ENCODE measurements at regions not wholly inside any gene's neighbourhood (a gene's known extent, or its start where the extent isn't known, plus 50 kb on each side); places are given as distances from the start of the nearest gene placed in this dataset.
A peak's percentile ranks its signal among the peaks of the same experiment; 100 is the strongest.
"Not testable (repeated sequence)": the region's sequence is repeated elsewhere in the genome, so short reads cannot be mapped to it uniquely, and the experiment has no call there.

DNA sequence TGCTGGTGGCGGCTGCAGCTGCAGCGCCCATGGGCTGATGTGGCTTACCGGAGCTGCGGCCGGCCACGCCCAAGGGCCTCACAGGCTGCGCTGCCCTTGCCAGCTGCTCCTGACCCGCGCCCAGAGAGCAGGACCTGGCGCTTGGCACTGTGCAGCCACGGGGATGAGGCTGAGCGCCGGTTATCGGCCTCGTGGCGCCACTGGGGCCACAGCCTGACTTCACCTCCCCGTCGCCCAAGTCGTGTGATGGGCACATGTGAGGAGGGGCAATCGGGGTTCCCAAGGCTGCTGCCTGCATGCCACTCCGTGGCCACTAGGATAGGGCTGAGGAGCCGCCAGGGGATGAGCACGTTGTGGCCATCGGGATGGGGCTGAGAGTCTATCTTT, 77.2 kb upstream of the PABPC3 start:
- H3K9me3 ChIP-seq (ENCODE audit: low read length): no peaks in the 10 kb centered on the region
- no peak for ATAC-seq
- no peak overlapping the region for H3K9ac ChIP-seq (ENCODE audit: low read length)
- no peaks in the 10 kb centered on the region for H4K20me1 ChIP-seq (ENCODE audit: low read length)
- no peaks in the 10 kb centered on the region for H3K4me1 ChIP-seq (ENCODE audit: insufficient read depth, low read length)
- no peak for TF ChIP-seq CTCF (conservative IDR thresholded peaks at IDR 0.05; ENCODE audit: low read depth, low read length)
- no peak for TF ChIP-seq EZH2 (IDR thresholded peaks at IDR 0.05; ENCODE audit: low read length, unreplicated experiment)
- no peak for TF ChIP-seq EZH2phosphoT487 (IDR thresholded peaks at IDR 0.05; ENCODE audit: borderline replicate concordance, low read length)
- peak overlapping the region; percentile 24; the same call in 1 of the 2 replicates for H3K4me3 ChIP-seq (ENCODE audit: low read length)
- H3K79me2 ChIP-seq (ENCODE audit: low read length): no peaks in the 10 kb centered on the region
- CTCF ChIA-PET: no interaction called here
- H3K4me2 ChIP-seq (ENCODE audit: low read length): peak overlapping the region; percentile 60
- no peak for DNase-seq
- POLR2A ChIA-PET (ENCODE audit: unreplicated experiment): no interaction called here
- H3K9me2 ChIP-seq (replicated peaks; ENCODE audit: low read length): no peaks in the 10 kb centered on the region
- no peaks in the 10 kb centered on the region for H3K36me3 ChIP-seq (ENCODE audit: low read depth, low read length)
- BruUV-seq (replicated peaks): no TSS peak
- no peak overlapping the region for H2AFZ ChIP-seq (ENCODE audit: low read length)
- H3K27ac ChIP-seq (ENCODE audit: low read length): no peak overlapping the region
- H3K27me3 ChIP-seq (ENCODE audit: low read length): peaks cover 24% of the 10 kb centered on the region
- intact Hi-C loops (cut with micrococcal nuclease): no loop called here
- H3F3A ChIP-seq (ENCODE audit: low read length, unreplicated experiment): no peaks in the 10 kb centered on the region

- H3K36me3 ChIP-seq (ENCODE audit: low read depth, low read length); H3K27ac ChIP-seq (ENCODE audit: low read length); H3K9ac ChIP-seq (ENCODE audit: low read length); H3K4me3 ChIP-seq (ENCODE audit: low read length); ATAC-seq; H3K9me2 ChIP-seq (replicated peaks; ENCODE audit: low read length); H3K4me1 ChIP-seq (ENCODE audit: insufficient read depth, low read length); intact Hi-C loops (cut with micrococcal nuclease); H3K79me2 ChIP-seq (ENCODE audit: low read length); H3F3A ChIP-seq (ENCODE audit: low read length, unreplicated experiment); BruUV-seq (replicated peaks); H4K20me1 ChIP-seq (ENCODE audit: low read length); H2AFZ ChIP-seq (ENCODE audit: low read length); DNase-seq; CTCF ChIA-PET; POLR2A ChIA-PET (ENCODE audit: unreplicated experiment); H3K9me3 ChIP-seq (ENCODE audit: low read length); H3K4me2 ChIP-seq (ENCODE audit: low read length): not testable (repeated sequence)
- H3K27me3 ChIP-seq (ENCODE audit: low read length): peaks cover 33% of the 10 kb centered on the region
Measured at GRCh38 chr13:25019741-25020140, 76.2 kb upstream of the PABPC3 start.

DNA sequence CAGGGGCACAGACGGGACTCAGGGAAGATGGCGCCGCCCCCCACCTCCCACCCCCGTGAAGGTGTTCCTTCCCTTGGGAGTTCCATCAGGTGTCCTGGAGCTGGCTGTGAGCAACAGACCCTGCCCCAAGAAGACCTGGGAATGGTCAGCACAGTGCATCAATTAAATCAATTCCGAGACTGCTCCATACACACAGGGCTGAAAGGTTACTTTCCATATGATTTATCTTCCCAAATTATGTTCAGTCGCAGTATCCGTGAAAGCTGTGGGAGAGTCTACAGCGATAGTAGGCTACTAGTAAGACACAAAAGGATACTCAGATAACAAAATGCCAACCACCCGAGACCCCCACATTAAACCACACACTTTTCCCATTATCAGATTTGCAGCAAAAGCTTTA, 71.8 kb upstream of the PABPC3 start:
- ATAC-seq: no peak
- peaks cover 26% of the 10 kb centered on the region for H3K27me3 ChIP-seq (ENCODE audit: low read length)
- no peak overlapping the region for H3K9ac ChIP-seq (ENCODE audit: low read length)
- no peak for DNase-seq
- H4K20me1 ChIP-seq (ENCODE audit: low read length): no peaks in the 10 kb centered on the region
- BruUV-seq (replicated peaks): no TSS peak
- no peak overlapping the region for H2AFZ ChIP-seq (ENCODE audit: low read length)
- no peaks in the 10 kb centered on the region for H3F3A ChIP-seq (ENCODE audit: low read length, unreplicated experiment)
- TF ChIP-seq CTCF (conservative IDR thresholded peaks at IDR 0.05; ENCODE audit: low read depth, low read length) (no peak), EZH2phosphoT487 (IDR thresholded peaks at IDR 0.05; ENCODE audit: borderline replicate concordance, low read length) (no peak), EZH2 (IDR thresholded peaks at IDR 0.05; ENCODE audit: low read length, unreplicated experiment) (no peak)
- H3K9me3 ChIP-seq (ENCODE audit: low read length): no peaks in the 10 kb centered on the region
- no peaks in the 10 kb centered on the region for H3K79me2 ChIP-seq (ENCODE audit: low read length)
- CTCF ChIA-PET: no interaction called here
- H3K4me3 ChIP-seq (ENCODE audit: low read length): no peak overlapping the region
- H3K4me2 ChIP-seq (ENCODE audit: low read length): no peak overlapping the region
- no peaks in the 10 kb centered on the region for H3K36me3 ChIP-seq (ENCODE audit: low read depth, low read length)
- no peak overlapping the region for H3K27ac ChIP-seq (ENCODE audit: low read length)
- no peaks in the 10 kb centered on the region for H3K9me2 ChIP-seq (replicated peaks; ENCODE audit: low read length)
- POLR2A ChIA-PET (ENCODE audit: unreplicated experiment): no interaction called here
- intact Hi-C loops (cut with micrococcal nuclease): no loop called here
- no peaks in the 10 kb centered on the region for H3K4me1 ChIP-seq (ENCODE audit: insufficient read depth, low read length)

Data from PC-3 (cell line).